ENCODE measurements at regions not wholly inside any gene's neighbourhood (a gene's known extent, or its start where the extent isn't known, plus 50 kb on each side); places are given as distances from the start of the nearest gene placed in this dataset.

GRCh38 chr2:34153484-34153883 is 554.4 kb upstream of the FAM98A start:
- TF ChIP-seq NR2F2 (IDR thresholded peaks at IDR 0.05): no peak
- no peak for TF ChIP-seq RXRA (IDR thresholded peaks at IDR 0.05)
- TF ChIP-seq RAD21 (IDR thresholded peaks at IDR 0.05): no peak
- no peak for TF ChIP-seq CTCF (IDR thresholded peaks at IDR 0.05; ENCODE audit: low read depth, low read length, missing input control)
- TF ChIP-seq EGR1 (IDR thresholded peaks at IDR 0.05; ENCODE audit: low read depth in 2 of 2): no peak
- TF ChIP-seq HNF4A (conservative IDR thresholded peaks at IDR 0.05): no peak
- TF ChIP-seq SP1 (IDR thresholded peaks at IDR 0.05): no peak
- TF ChIP-seq ZBTB33 (IDR thresholded peaks at IDR 0.05): no peak
- no peak for TF ChIP-seq FOXA2 (IDR thresholded peaks at IDR 0.05)
- TF ChIP-seq JUND (IDR thresholded peaks at IDR 0.05): no peak
- no peak for TF ChIP-seq ATF3 (IDR thresholded peaks at IDR 0.05)
- no peak for TF ChIP-seq HNF4G (IDR thresholded peaks at IDR 0.05)
- no peak for TF ChIP-seq REST (IDR thresholded peaks at IDR 0.05)
- Histone ChIP-seq H3K4me1 (ENCODE audit: control insufficient read depth in 4 of 4, insufficient read depth in 4 of 4, low read length in 3 of 4) (no peaks in the 10 kb centered on the region), H3K9ac (ENCODE audit: low read depth in 1 of 2, low read length in 2 of 2) (no peak overlapping the region), H3K4me3 (ENCODE audit: low read depth in 1 of 3, low read length in 3 of 3) (no peak overlapping the region), H3K27ac (ENCODE audit: low read depth in 1 of 2, low read length in 2 of 2) (no peak overlapping the region), H3K9me3 (ENCODE audit: control insufficient read depth in 4 of 4, low read length in 3 of 4) (no peaks in the 10 kb centered on the region), H3K27me3 (ENCODE audit: control insufficient read depth in 4 of 4, insufficient read depth in 4 of 4, low read length in 3 of 4) (peaks cover 0 to 2% (median 0%) of the 10 kb centered on the region in 4 donors), H3K36me3 (ENCODE audit: control insufficient read depth in 4 of 4, insufficient read depth in 3 of 4, low read depth in 1 of 4, low read length in 3 of 4) (no peaks in the 10 kb centered on the region)
- DNase-seq (ENCODE audit: low spot score): no peak
- 71% methylated on average over 1 of the region's 1 CpG for WGBS

- H3K36me3 ChIP-seq (ENCODE audit: control insufficient read depth in 4 of 4, insufficient read depth in 3 of 4, low read depth in 1 of 4, low read length in 3 of 4): no peaks in the 10 kb centered on the region
- no peaks in the 10 kb centered on the region for H3K27me3 ChIP-seq (ENCODE audit: control insufficient read depth in 4 of 4, insufficient read depth in 4 of 4, low read length in 3 of 4)
- DNase-seq (ENCODE audit: low spot score): no peak
- H3K4me1 ChIP-seq (ENCODE audit: control insufficient read depth in 4 of 4, insufficient read depth in 4 of 4, low read length in 3 of 4): no peaks in the 10 kb centered on the region
- 82% methylated on average over 8 of the region's 8 CpGs for WGBS
- H3K9ac ChIP-seq (ENCODE audit: low read depth in 1 of 2, low read length in 2 of 2): no peak overlapping the region
- H3K4me3 ChIP-seq (ENCODE audit: low read depth in 1 of 3, low read length in 3 of 3): no peak overlapping the region
- H3K27ac ChIP-seq (ENCODE audit: low read depth in 1 of 2, low read length in 2 of 2): no peak overlapping the region
- H3K9me3 ChIP-seq (ENCODE audit: control insufficient read depth in 4 of 4, low read length in 3 of 4): no peaks in the 10 kb centered on the region
- TF ChIP-seq RAD21 (IDR thresholded peaks at IDR 0.05) (no peak), TAF1 (conservative IDR thresholded peaks at IDR 0.05) (no peak), RXRA (IDR thresholded peaks at IDR 0.05) (no peak), JUND (IDR thresholded peaks at IDR 0.05) (no peak), MAX (IDR thresholded peaks at IDR 0.05) (no peak), HNF4A (conservative IDR thresholded peaks at IDR 0.05) (no peak), ATF3 (IDR thresholded peaks at IDR 0.05) (no peak), EGR1 (IDR thresholded peaks at IDR 0.05; ENCODE audit: low read depth in 2 of 2) (no peak), CTCF (IDR thresholded peaks at IDR 0.05; ENCODE audit: low read depth, low read length, missing input control) (no peak), HNF4G (IDR thresholded peaks at IDR 0.05) (no peak), FOXA2 (IDR thresholded peaks at IDR 0.05) (no peak), FOXA1 (IDR thresholded peaks at IDR 0.05) (no peak), SP1 (IDR thresholded peaks at IDR 0.05) (no peak), REST (IDR thresholded peaks at IDR 0.05) (no peak), NR2F2 (IDR thresholded peaks at IDR 0.05) (no peak), GABPA (IDR thresholded peaks at IDR 0.05 in 1 of 2, conservative IDR thresholded peaks at IDR 0.05 in 1 of 2) (no peak)
Observed at GRCh38 chr2:34147780-34148179, 548.7 kb upstream of the FAM98A start.
